GM18507 (cell line): ENCODE measurements at regions not wholly inside any gene's neighbourhood (a gene's known extent, or its start where the extent isn't known, plus 50 kb on each side); places are given as distances from the start of the nearest gene placed in this dataset.
"Not testable (repeated sequence)": the region's sequence is repeated elsewhere in the genome, so short reads cannot be mapped to it uniquely, and the experiment has no call there.

Experiments
- DNase-seq: peaks from one replicate; pipeline ENCODE4 v3.0.0; 2011; ENCODE audit warnings: low read depth; ENCODE audit not compliant: insufficient read length; ENCODE audit errors: extremely low spot score
- FAIRE-seq: peaks from 2 replicates; lab custom pipeline; 2011; peaks lifted over from hg19 to GRCh38; lab: Jason Lieb, UNC

DNA sequence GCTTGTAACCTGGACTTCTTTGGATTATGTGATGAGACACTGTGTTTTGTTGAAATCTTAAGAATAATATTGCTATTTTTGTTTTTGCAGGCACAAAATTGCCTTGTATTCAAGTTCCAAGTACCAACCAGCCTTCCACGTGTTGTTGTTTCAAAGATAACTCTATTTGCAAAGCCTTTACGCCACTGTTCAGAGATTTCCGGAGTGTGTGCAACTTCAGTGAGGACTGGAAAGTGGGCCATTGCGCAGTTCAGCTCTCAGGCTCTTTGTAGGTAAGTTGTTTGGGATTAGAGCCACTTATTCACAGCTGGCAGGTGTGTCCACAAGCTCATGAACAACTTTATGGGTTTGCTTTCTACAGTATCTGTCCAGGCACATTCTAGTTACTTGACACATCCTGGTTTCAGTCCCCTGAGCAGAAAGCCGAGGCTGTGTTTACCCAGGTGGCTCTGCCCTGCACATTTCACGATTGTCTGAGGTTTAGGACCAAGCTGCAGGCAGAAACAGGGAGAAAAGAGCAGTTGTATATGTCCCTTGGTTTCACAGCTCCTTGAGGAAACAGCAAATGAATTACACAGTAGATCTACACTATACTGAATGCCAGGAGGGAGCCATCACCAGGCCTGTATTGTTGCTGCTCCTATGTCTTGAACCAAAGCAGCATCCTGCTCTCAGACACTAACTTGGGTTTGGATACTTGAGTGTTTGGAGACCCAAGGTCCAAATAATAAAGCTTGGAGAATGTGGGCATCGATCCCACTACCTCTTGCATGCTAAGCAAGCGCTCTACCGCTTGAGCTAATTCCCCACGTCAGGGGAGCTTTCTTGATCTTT is 136.1 kb upstream of the ZNF322 start:
- not testable (repeated sequence) for DNase-seq, FAIRE-seq

DNA sequence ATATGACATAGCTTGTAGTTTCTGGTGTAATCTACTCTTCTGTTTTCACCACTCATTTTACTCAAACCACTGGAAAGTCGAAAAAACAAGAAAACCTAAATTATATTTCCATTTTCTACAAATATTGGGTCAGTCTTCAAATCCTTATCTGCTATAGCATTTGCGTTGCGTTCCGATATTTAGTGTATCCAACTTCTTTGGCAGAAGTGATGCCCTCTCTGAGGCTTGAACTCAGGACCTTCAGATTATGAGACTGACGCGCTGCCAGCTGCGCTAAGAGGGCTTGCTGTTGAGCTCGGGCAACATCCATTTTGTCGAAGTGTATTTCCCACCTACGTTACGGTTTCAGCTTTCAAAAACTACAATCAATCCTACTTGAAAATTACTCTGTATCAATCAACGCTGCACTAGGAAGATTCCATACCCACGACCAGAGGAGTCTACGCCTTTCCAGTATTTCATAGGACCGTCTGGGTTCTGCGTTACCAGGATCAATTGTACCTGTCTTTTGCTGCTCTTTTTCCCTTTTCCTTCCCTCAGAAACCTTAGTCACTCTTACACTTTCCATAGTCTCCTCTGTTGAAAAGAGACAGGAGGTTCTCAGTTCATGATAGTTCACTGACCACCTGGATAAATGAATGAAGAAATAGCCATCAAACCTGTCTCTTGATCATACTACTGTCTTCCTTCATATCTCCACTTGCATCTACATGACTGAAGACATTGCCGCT is 140.5 kb upstream of the ZNF322 start:
- not testable (repeated sequence) for FAIRE-seq, DNase-seq

DNA sequence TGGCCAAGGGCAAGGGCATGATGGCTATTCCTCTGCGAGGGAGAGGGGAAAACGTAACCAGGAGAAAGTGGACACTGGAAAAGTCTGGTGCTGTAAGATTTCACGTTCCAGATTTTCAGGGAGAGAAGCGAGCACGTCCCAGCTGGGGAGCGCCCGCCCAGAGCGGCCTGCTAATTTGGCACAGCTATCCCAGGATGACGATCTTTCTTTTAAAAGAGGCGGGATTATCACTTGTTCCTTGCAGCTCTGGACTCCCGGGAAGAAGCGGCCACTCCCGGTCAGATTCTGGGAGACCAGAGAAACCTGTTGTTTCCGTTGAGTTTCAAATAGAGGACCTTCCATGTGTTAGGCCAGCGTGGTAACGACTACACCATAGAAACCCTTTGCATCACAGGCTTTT is 144.2 kb upstream of the ZNF322 start:
- DNase-seq, FAIRE-seq: not testable (repeated sequence)

DNA sequence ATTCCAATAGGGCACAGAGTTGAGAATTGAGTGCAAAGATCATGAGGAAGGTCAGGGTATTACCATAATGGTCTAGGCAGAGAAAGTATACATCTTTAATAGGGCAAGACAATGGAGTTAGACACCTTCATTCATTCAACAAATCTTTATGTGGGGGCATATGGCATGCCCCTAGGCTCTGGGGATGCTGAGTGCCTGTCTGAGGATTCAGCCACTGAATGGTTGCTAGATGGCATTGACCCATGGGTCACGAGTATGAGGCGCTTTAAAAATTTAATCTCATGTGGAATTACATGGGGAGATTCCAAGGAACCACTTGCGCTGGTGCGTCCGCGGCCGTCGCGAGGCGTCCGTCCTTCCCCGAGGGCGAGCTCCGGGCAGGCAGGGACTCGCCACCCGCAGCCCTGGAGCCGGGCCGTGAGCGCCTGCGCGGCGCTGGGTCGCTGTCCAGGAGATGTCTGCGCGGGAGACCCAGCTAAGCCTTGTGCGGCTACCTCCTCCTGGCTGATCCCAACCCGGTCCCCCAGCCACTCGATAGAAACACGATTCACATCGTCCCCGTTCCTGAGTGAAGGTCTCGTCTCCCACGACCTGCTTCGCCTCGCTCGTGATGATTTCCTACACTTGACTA is 152.1 kb upstream of the ZNF322 start:
- not testable (repeated sequence) for FAIRE-seq, DNase-seq

DNA sequence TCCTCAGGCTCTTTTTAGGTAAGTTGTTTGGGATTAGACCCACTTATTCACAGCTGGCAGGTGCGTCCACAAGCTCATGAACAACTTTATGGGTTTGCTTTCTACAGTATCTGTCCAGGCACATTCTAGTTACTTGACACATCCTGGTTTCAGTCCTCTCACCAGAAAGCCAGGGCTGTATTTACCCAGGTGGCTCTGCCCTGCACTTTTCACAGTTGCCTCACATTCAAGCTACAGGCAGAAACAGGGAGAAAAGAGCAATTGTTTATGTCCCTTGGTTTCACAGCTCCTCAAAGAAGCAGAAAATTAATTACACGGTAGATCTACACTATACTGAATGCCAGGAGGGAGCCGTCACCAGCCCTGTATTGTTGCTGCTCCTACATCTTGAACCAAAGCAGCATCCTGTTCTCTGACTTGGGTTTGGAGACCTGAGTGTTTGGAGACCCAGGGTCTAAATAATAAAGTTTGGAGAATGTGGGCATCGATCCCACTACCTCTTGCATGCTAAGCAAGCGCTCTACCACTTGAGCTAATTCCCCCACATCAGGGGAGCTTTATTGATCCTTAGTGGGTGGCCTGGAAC is 159.2 kb upstream of the ZNF322 start:
- FAIRE-seq, result not testable (repeated sequence)

DNA sequence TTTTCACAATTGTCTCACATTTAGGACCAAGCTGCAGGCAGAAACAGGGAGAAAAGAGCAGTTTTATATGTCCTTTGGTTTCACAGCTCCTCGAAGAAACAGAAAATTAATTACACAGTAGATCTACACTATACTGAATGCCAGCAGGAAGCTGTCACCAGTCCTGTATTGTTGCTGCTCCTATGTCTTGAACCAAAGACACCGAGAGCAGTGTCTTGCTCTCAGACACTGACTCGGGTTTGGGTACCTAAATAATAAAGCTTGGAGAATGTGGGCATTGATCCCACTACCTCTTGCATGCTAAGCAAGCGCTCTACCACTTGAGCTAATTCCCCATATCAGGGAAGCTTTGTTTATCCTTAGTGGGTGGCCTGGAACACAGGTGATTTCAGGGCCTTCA is 168.4 kb upstream of the ZNF322 start:
- not testable (repeated sequence) for DNase-seq, FAIRE-seq

More for the DNA sequence above, 159.2 kb upstream of the ZNF322 start:
- DNase-seq, result not testable (repeated sequence)

DNA sequence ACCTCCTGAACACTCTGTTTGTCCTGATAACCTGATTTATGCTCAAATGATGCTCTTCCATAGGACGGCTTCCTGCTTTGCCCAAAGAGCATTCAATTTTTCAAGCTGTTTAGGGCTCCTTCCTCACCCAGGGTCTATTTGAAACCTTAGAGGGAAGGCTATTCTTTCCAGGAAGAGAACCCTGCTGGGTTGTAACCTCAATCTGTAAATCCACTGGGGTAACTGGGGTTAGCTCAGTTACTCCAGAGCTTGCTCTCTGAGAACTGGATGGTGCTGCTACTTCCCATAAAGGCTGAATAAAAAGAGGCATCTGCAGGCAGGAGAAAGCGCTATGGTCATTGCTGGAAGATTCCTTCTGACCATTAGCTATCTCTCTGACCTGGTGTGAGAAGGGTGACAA is 169.9 kb upstream of the ZNF322 start:
- not testable (repeated sequence) for DNase-seq, FAIRE-seq

DNA sequence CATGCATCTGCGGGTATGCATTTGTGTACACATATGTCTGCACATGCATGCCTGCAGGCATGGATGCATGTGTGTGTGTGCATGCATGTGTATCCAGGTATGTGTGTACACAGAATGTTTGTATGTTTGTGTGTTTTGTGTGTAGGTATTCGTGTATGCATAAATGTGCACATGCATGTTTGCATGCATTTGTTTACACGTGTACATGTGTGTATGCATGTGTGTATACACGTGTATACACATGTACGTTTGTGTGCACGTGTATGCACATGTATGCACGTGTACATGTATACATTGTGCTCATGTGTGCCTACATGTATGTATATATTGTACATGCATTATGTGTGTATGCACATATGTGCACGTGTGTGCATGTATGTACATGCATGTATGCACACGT is 171.4 kb upstream of the ZNF322 start:
- not testable (repeated sequence) for DNase-seq, FAIRE-seq

DNA sequence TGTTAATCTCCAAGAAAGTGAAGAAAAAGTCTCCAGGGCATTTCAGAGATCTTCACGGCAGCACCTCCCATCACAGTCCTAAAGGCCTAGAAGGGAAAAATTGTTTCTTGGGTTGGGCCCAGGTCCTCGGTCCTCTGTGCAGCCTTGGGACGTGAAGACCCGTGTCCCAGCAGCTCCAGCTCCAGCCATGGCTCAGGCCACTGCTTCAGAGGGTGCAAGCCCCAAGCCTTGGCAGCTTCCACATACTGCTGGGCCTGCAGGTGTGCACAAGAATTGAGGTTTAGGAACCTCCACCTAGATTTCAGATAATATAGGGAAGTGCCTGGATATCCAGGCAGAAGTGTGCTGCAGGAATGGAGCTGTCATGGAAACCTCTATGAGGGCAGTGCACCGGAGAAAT is 176.2 kb upstream of the ZNF322 start:
- FAIRE-seq, DNase-seq: not testable (repeated sequence)

DNA sequence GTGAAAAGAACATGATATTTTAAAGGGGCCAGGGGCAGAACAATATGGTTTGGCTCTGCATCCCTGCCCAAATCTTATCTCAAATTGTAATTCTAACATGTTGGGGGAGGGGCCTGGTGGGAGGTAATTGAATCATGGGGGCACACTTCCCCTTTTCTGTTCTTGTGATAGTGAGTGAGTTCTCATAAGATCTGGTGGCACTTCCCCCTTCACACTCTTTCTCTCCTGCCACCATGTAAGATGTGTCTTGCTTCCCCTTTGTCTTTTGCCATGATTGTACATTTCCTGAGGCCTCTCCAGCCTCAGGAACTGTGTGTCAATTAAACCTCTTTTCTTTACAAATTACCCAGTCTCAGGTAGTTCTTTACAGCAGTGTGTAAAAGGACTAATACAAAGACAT is 177.1 kb upstream of the ZNF322 start:
- not testable (repeated sequence) for FAIRE-seq, DNase-seq

DNA sequence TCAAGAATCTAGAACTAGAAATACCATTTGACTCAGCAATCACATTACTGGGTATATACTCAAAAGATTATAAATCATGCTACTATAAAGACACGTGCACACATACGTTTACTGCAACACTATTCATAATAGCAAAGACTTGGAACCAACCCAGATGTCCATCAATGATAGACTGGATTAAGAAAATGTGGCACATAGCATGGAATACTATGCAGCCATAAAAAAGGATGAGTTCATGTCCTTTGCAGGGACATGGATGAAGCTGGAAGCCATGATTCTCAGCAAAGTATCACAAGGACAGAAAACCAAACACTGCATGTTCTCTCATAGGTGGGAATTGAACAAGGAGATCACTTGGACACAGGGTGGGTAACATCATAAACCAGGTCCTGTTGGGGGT is 185.3 kb upstream of the ZNF322 start:
- DNase-seq, FAIRE-seq: not testable (repeated sequence)

DNA sequence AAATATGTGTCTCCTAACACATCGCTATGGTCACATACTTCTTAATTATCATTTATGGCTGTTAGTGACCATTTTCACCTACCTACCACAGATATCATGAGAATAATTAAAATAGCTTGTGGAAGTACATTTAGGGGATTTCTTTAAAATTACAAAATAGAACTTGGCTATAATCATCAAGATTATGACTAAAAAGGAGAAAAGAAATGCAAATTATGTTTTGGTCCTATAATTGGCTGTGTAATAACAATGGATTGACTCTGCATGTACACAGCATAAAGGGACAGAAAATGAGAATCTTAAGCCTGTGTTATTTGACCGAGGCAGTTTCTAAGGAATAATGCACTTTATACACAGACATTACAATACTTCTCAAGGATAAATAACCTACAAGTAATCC is 197.7 kb upstream of the ZNF322 start:
- DNase-seq, result not testable (repeated sequence)

DNA sequence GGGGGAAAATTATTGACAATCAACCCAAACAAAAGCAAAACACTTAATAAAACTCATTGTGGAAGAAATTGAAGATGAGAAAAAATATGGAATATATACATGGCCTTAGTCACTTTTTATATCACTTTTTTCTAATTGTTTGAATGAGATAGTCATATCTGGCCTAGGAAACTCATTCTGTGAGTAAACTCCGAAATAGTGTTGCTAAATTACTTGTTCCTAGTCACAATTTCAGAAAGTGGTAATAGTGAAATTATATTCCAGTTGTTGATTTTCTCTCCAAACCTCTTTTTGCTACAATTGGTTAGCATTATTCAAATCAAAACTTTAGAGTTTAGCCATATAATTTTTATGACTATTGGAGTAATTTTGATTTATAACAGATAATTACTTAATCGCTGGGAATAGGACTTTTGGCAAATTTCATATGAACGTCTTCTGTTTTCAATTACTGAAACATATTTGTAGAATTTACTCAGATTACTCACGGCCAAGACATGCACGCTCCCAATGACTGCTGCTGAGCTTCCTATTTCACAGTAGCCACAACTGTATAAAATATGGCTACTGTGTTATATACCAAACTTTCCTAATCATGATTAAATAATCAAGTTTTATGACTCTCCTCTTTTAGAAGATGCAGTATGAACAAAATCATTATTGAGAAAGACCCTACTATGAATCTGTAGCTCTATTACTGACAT is 199.7 kb upstream of the ZNF322 start:
- FAIRE-seq, DNase-seq: not testable (repeated sequence)

More for the DNA sequence above, 197.7 kb upstream of the ZNF322 start:
- not testable (repeated sequence) for FAIRE-seq

DNA sequence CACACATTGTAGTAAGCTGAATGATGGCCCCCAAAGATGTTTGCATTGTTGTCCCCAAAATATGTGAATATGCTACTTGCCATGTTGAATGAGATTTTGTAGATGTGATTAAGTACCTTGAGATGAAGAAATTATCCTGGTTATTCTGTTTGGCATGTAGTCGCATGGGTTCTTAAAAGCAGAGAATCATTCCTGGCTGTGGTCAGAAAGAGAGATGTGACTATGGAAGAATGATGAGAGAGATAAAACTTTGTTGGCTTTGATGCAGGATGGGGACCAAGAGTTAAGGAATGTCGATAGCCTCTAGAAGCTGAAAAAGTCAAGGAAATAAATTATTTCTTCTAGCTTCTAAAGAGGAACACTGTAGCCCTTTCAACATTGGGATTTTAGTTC is 200.2 kb upstream of the ZNF322 start:
- DNase-seq, FAIRE-seq: not testable (repeated sequence)

DNA sequence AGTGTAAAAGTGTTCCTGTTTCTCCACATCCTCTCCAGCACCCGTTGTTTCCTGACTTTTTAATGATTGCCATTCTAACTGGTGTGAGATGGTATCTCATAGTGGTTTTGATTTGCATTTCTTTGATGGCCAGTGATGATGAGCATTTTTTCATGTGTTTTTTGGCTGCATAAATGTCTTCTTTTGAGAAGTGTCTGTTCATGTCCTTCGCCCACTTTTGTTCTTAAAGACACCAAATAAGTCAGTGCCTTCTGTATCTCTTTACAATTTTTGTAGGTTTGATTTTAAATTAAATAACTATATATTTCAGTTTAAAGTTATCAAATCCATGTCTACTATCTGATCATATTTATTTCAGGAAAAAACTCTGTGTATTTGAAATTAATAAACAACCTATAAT is 202.4 kb upstream of the ZNF322 start:
- DNase-seq, FAIRE-seq: not testable (repeated sequence)

DNA sequence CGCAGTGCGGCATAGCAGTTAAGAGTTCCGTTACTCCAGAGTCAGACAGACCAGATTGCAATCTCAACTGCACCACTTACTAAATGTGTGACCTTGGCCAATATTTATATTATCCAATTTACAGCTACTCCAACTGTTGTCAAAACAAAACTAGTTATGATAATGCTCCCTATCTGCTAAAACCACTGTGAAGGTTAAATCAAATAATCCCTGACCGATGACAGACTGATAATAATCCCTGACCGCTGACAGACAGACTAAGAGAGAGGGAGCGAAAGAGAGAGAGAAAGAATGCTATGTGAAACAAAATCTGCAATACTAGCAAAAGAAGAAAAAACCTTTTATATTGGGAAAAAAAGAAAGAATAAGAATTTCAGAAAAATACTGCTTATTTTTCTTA is 204.1 kb upstream of the ZNF322 start:
- not testable (repeated sequence) for DNase-seq, FAIRE-seq

DNA sequence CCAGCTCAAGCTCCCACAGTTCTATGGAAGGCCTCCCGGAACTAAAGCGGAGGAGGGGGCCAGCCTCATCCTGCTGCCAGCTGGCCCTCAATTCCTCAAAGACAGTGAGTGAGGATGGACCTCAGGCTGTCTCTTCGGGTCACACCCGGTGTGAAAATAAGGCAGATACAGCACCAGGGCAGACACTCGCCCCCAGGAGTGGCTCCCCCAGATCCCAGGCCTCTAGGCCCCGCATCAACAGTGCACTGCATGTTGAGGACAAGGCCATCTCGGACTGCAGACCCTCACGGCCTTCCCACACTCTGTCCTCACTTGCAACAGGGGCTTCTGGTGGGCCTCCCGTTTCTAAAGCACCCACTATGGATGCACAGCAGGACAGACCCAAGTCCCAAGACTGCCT is 239.2 kb upstream of the ZNF322 start:
- DNase-seq, FAIRE-seq: not testable (repeated sequence)

DNA sequence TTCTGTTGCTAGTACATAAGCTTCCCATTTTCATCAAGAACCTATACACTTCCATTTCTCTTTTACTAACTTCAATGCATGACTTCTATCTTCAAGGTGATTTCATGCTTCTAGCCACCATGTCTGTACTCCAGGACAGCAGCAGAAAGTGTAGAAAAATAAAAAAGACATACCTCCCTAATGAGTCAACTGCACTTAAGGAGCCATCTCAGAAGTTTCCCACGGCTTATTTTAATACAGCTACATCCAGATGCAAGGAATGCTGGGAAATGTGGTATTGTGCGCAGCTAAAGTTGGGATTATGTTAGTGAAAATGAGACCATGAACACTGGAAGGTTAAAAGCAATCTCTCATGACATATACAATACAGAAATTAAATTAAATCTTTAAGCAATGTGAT is 264.7 kb upstream of the ZNF322 start:
- FAIRE-seq, DNase-seq: not testable (repeated sequence)

DNA sequence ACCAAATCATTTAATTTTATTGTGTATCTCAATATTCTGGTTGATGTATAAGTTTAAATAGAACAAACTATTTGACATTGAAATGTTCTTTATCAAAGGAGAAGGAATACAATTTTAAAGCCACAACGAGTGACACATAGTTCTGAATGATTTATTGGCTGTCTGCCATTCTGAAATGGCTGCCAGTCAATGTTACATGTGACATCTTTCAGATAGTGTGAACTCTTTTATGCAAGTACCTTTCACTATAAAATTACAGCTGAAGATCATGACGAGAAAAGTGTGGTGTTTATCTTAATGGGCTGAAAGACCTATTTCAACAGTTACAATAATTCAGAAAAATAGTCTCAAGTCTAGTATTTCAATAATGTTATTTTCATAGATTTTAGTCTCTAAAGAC is 268.6 kb upstream of the ZNF322 start:
- not testable (repeated sequence) for DNase-seq, FAIRE-seq
